NCI-H526 treated with DMSO at 0.1 percent for 48 hours (cell line): ENCODE measurements at regions not wholly inside any gene's neighbourhood (a gene's known extent, or its start where the extent isn't known, plus 50 kb on each side); places are given as distances from the start of the nearest gene placed in this dataset.
A peak's percentile ranks its signal among the peaks of the same experiment; 100 is the strongest.
"Not testable (repeated sequence)": the region's sequence is repeated elsewhere in the genome, so short reads cannot be mapped to it uniquely, and the experiment has no call there.

ENCODE experiments used
- DNase-seq: peaks from one replicate; lab custom pipeline; 2025; lab: John Stamatoyannopoulos, UW

- DNase-seq = not testable (repeated sequence)
Measured at GRCh38 chr2:138315619-138316018, 186.0 kb upstream of the SPOPL start.

GRCh38 chr2:138319616-138320015 is 182.0 kb upstream of the SPOPL start:
- DNase-seq = no peak

GRCh38 chr2:138321458-138321857 is 180.1 kb upstream of the SPOPL start:
- no peak for DNase-seq

GRCh38 chr2:138323382-138324067 is 178.0 kb upstream of the SPOPL start:
- DNase-seq = no peak

GRCh38 chr2:138324068-138324771 is 177.3 kb upstream of the SPOPL start:
- DNase-seq = no peak

- no peak for DNase-seq
Measured at GRCh38 chr2:138327967-138328366, 173.6 kb upstream of the SPOPL start.

GRCh38 chr2:138329162-138329561 is 172.4 kb upstream of the SPOPL start:
- DNase-seq = no peak

- no peak for DNase-seq
Measured at GRCh38 chr2:138329591-138329990, 172.0 kb upstream of the SPOPL start.

- DNase-seq = no peak
Measured at GRCh38 chr2:138333121-138333520, 168.4 kb upstream of the SPOPL start.

- no peak for DNase-seq
Measured at GRCh38 chr2:138333677-138334076, 167.9 kb upstream of the SPOPL start.

GRCh38 chr2:138334323-138334722 is 167.2 kb upstream of the SPOPL start:
- DNase-seq = no peak

- DNase-seq = no peak
Measured at GRCh38 chr2:138335036-138335435, 166.5 kb upstream of the SPOPL start.

GRCh38 chr2:138336146-138336545 is 165.4 kb upstream of the SPOPL start:
- no peak for DNase-seq

- no peak for DNase-seq
Measured at GRCh38 chr2:138355244-138355643, 146.3 kb upstream of the SPOPL start.

GRCh38 chr2:138356178-138356577 is 145.4 kb upstream of the SPOPL start:
- no peak for DNase-seq

- DNase-seq = no peak
Measured at GRCh38 chr2:138359532-138359931, 142.0 kb upstream of the SPOPL start.

- no peak for DNase-seq
Measured at GRCh38 chr2:138364554-138365162, 136.9 kb upstream of the SPOPL start.

- DNase-seq = no peak
Measured at GRCh38 chr2:138365581-138365980, 136.0 kb upstream of the SPOPL start.

- DNase-seq = no peak
Measured at GRCh38 chr2:138369856-138370255, 131.7 kb upstream of the SPOPL start.

- DNase-seq = peak; percentile 51
Measured at GRCh38 chr2:138373993-138374408, 127.6 kb upstream of the SPOPL start.

GRCh38 chr2:138381373-138381772 is 120.2 kb upstream of the SPOPL start:
- DNase-seq = no peak

- no peak for DNase-seq
Measured at GRCh38 chr2:138382672-138383071, 118.9 kb upstream of the SPOPL start.

GRCh38 chr2:138386191-138386590 is 115.4 kb upstream of the SPOPL start:
- not testable (repeated sequence) for DNase-seq
